B cell (primary cell): ENCODE measurements at regions not wholly inside any gene's neighbourhood (a gene's known extent, or its start where the extent isn't known, plus 50 kb on each side); places are given as distances from the start of the nearest gene placed in this dataset.

Experiments used
- EZH2 ChIP-seq: IDR thresholded peaks from 2 replicates; pipeline ENCODE4 v1.6.1; 2012; ENCODE audit warnings: borderline replicate concordance, low read depth, mild to moderate bottlenecking, moderate library complexity, low read length; ENCODE audit not compliant: insufficient read depth, poor library complexity, severe bottlenecking
- TF ChIP-seq, protein P1 (sequence below): fragments of 200-600 bp; IDR thresholded peaks from one replicate; pipeline ENCODE4 v1.8.0; 2022; ENCODE audit warnings: antibody characterized with exemption, mild to moderate bottlenecking

DNA sequence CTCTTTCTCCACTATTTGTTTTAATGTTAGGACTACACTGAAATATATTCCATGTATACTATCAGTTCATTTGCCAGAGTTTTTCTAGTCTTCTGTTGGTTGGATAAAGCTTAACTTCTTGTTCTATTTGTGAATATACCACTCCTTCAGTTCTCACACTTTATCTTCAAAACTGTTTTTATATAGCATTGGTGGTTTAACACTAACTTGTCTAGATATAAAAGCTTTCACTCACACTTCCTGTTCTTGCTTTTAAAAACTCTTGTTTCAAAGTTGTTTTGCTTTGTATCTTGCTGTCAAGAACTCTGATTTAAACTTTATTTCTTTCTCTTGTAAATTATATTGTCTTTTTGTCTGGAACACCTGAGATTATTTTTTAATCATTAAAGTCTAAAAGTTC is 226.8 kb upstream of the TENT5A start:
- TF ChIP-seq, protein P1, sequence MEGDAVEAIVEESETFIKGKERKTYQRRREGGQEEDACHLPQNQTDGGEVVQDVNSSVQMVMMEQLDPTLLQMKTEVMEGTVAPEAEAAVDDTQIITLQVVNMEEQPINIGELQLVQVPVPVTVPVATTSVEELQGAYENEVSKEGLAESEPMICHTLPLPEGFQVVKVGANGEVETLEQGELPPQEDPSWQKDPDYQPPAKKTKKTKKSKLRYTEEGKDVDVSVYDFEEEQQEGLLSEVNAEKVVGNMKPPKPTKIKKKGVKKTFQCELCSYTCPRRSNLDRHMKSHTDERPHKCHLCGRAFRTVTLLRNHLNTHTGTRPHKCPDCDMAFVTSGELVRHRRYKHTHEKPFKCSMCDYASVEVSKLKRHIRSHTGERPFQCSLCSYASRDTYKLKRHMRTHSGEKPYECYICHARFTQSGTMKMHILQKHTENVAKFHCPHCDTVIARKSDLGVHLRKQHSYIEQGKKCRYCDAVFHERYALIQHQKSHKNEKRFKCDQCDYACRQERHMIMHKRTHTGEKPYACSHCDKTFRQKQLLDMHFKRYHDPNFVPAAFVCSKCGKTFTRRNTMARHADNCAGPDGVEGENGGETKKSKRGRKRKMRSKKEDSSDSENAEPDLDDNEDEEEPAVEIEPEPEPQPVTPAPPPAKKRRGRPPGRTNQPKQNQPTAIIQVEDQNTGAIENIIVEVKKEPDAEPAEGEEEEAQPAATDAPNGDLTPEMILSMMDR, result no peak
- no peak for TF ChIP-seq EZH2
